Stimulated activated CD8-positive, alpha-beta memory T cell treated with anti-CD3 and anti-CD28 coated beads, Interleukin-12 subunit alpha, Interleukin-12 subunit beta, amount 100 ng/mL, for 1 hour (primary cell): ENCODE measurements at regions not wholly inside any gene's neighbourhood (a gene's known extent, or its start where the extent isn't known, plus 50 kb on each side); places are given as distances from the start of the nearest gene placed in this dataset.
"Not testable (repeated sequence)": the region's sequence is repeated elsewhere in the genome, so short reads cannot be mapped to it uniquely, and the experiment has no call there.

ENCODE experiments used
- DNase-seq: peaks from one replicate; pipeline ENCODE4 v3.0.0-alpha.2; 2020; ENCODE audit warnings: low read depth

GRCh38 chrX:22800806-22801205 lies 199.0 kb upstream of the DDX53 start:
- DNase-seq, result no peak

- DNase-seq, result no peak
Measured at GRCh38 chrX:22803353-22803752, 196.4 kb upstream of the DDX53 start.

- no peak for DNase-seq
Measured at GRCh38 chrX:22810876-22811275, 188.9 kb upstream of the DDX53 start.

GRCh38 chrX:22818061-22818460 lies 181.7 kb upstream of the DDX53 start:
- no peak for DNase-seq

GRCh38 chrX:22855693-22856092 lies 144.1 kb upstream of the DDX53 start:
- no peak for DNase-seq

- DNase-seq, result no peak
Measured at GRCh38 chrX:22859642-22860041, 140.1 kb upstream of the DDX53 start.

GRCh38 chrX:22866801-22867200 lies 133.0 kb upstream of the DDX53 start:
- not testable (repeated sequence) for DNase-seq

- DNase-seq, result no peak
Measured at GRCh38 chrX:22882543-22882942, 117.2 kb upstream of the DDX53 start.

- DNase-seq, result no peak
Measured at GRCh38 chrX:22889819-22890218, 109.9 kb upstream of the DDX53 start.

GRCh38 chrX:22912616-22913015 lies 87.1 kb upstream of the DDX53 start:
- no peak for DNase-seq

GRCh38 chrX:22922961-22923360 lies 76.8 kb upstream of the DDX53 start:
- no peak for DNase-seq

- no peak for DNase-seq
Measured at GRCh38 chrX:22934640-22935039, 65.1 kb upstream of the DDX53 start.

- DNase-seq, result no peak
Measured at GRCh38 chrX:22944945-22945344, 54.8 kb upstream of the DDX53 start.
